AG08395 (cell line): ENCODE measurements at regions not wholly inside any gene's neighbourhood (a gene's known extent, or its start where the extent isn't known, plus 50 kb on each side); places are given as distances from the start of the nearest gene placed in this dataset.

Experiments used
- DNase-seq: peaks from one replicate; pipeline ENCODE4 v3.0.0; 2012; ENCODE audit warnings: mixed read lengths, low spot score

DNA sequence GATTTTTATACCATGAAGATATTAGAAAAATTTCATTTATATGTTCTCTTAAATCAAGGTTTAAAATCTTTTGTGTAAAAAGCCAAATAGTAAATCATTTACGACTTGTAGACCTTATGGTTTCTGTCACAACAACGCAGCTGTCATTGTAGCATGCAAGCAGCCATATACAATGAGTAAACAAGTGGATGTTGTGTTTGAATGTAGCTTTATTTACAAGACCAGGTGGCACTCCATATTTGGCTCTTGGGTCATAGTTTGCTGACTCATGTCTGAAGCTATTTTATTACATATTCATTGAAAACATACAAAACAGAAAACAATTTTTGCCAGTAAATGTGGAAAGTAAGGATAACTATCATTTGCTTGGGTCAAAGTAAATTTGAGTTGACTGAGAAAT is 930.8 kb downstream of the SLITRK5 start:
- no peak for DNase-seq

DNA sequence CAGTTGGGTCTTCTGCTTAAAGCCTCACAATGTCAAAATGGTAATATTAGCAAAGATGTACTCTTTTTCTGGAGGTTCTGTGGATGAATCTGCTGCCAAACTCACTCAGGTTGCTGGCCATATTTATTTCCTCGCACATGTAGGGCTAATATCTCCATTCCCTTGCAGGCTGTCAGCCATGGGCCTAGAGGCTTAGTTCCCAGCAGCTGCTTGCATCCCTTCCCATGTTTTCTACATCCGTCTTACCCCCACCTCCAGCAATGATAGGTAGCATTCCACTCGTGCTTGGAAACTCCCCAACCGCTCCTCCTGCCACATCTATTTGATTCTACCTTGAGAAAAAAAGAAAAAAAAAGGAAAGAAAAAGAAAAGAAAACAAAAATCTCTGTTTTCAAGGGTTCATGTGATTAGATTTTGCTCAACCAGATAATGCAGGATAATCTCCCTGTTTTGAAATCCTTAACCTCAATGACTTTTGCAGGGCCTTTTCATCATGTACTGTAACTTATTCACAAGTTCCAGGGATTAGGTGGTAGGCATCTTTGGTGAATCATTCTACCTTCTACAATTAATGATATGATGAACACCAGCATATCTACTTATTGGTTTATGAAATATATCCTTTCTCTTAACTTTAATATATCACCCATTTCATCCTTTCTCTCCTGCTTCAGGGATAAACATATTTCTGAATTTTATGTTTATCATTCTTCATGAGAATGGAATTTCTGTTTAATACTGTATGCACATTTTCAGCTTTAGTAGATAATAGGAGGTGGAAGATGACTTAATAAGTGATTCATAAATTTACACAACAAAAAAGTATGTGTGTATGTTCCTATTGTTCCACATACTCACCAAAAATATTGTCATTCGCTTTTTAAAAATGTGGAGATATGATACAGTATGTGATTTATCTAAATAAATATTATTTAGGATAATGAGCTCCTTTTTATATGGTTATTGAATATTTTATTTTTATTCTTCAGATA is 931.9 kb downstream of the SLITRK5 start:
- DNase-seq, result no peak

DNA sequence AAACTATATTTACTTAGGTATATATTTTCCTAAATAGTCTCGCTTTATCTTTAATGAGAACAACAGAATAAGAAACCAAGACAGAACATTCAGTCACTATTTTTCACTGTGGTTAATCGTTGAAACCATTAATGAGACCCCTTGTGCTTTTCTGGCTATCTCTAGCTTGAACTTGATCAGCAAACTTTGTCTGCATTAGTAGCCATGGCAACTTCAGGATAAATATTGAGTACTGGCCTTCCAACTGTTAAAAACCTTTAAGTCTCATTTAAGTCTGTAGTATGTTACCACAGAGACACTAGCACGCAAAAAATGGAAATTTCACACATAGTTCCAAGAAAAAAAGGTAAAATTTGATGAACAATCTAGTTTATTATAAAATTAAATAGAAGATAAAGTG is 946.0 kb downstream of the SLITRK5 start:
- no peak for DNase-seq

DNA sequence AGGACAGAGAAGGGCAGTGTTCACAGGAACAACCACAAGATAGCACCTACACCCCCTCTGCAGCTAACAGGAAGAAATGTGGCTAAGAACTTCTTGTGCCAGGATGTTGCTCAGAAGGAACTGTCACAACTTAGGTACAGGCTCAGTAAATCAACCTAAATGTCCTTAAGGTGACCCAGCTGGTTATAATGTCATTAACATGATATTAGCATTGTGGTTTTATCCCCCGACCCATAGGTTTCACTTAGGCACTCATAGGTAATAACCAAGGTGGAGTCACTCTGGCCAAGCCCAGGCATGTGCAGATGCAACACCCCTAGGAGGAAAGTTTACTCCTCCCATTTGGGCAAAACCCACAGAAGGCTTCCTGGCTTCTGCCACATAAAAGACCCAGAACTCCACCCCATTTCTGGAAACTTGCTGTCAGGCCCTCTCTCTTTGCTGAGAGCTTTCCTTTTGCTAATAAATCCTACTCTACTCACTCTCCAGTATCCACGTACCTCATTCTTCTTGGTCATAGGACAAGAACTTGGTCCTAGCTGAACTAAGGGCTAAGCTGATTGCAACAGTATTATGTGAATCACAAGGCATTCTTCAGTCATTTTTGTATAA is 951.3 kb downstream of the SLITRK5 start:
- DNase-seq, result no peak

DNA sequence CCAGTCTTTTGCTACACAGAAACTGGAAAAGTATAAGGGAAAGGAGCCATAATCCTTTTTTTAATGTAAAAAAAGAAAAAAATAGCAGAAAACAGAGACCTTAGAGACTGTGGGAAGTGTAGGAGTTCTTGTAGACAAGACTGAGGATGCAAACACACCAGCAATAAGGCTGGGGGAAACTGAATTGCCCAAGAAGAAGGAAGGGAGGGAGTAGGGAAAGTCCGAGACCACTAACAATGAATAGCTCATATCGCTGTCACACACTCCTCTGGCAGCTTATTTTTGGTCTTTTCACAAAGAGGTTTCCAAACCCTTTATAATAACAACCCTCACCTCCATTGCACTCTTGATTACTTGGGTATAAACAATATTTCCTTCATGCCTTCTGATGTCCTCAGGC is 952.0 kb downstream of the SLITRK5 start:
- DNase-seq, result no peak

DNA sequence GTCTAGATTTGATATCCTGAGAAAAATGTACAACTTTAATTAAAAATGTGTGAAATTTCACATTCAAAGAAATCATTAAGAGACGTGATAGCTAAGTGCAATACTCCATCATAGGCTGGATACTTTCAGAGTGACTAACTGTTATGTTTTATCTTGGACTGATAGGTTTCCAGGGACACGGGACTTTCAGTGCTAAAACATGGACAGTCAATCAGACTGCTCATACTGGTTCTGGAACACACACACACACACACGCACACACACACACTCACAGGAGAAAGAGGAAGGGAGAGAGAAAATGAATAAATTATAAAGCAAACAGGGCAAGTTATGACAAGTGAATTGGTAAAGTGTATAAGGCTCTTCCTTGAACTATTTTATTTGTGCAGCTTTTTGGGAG is 955.9 kb downstream of the SLITRK5 start:
- no peak for DNase-seq

DNA sequence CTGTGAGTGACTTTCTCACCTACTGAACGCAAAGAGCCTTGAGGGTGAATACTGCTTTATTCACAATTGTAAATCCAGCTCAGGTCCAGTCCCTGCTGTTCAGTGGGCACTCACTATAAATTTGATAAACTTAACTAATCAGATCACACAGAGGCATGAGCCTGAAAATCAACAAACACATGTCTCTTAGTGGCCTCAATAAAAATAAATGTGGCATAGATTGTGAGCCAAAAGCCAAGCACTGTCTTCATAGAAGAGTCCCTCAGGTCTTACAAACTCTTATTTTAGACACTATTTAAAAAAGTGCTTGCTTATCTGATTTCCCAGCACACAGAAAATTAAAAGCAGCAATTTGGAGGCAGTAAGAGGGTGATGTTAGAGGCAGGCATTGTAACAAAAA is 957.7 kb downstream of the SLITRK5 start:
- no peak for DNase-seq

DNA sequence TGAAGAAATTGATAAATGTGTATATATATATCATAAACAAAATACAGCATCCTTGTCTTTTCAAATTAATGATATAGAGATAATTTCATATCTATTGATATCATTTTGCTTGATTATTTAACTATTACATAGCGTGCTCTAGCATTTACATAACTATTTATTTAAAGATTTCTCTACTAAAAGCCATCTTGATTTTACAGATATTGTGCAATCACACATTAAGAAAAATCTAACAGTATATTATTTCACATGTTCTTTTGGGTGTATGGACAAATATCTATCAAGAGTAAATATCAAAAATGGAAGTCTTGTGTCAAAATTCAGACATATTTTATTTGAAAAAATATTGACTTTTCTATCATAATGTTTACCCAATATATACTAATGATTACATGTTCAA is 966.8 kb downstream of the SLITRK5 start:
- no peak for DNase-seq

DNA sequence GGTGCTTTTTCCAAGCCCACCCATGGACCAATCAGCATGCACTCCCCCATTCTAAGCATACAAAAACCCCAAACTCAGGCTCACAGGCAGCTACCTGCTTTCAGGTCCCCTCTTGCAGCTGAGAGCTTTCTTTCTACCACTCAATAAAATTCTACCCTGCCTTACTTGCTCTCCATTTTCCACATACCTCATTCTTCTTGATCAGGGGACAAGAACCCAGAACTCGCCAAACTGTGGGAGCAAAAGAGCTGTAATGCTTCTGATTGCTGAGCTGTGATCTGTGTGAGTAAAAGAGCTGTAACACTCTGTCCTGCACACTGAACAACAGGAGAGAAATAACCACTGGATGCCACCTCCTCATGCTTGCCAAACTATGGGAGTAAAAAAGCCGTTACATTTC is 972.1 kb downstream of the SLITRK5 start:
- no peak for DNase-seq

DNA sequence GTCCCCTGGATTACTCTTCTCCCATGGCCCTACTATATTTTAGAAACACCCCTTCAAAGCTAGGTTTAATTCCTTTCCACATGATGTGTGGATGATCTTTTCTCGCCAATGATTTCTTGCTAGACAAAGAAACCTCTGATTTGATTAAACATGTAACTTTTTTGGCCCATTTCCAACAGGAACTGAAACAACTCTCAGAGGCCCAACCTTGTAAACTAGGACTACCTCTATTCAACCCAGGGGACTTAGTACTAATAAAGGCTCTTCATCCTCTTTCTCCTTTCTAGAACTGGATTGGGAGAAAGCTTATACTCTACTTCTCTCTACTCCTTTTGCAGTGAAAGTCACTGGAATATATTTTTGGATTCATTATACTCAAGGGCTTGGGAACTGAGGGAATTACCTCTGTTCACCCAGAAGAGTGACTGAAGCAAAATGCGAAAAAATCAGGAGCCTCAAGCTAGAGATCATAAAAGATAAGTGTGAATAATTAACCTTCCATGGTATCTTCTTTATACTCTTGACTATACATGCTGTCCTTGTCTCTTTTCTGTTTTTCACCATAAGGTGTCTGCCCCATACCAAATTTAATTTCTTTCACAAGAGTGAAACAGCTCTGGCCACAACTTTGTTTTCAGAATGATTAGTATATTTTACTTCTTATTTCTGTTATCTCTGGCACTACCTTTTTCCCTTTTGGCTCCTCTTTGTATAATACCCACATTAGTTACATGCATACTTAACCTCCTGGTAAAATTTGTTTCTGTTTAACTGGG is 977.6 kb downstream of the SLITRK5 start:
- DNase-seq, result no peak

DNA sequence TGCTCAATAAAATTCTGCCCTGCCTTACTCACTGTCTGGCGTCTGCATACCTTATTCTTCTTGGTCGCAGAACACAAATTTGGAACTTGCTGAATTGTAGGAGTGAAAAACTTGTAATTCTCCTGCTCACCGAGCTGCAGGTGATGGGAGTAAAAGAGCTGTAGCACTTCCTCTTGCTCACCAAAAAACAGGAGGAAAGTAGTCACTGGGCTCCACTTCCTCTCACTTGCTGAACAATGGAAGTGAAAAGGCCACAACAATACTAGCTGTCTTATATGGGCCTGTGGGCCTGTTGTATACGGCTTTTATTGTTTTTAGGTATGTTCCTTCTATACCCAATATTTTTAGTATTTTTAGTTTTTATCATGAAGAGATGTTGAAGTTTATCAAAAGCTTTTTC is 978.7 kb downstream of the SLITRK5 start:
- DNase-seq, result no peak

DNA sequence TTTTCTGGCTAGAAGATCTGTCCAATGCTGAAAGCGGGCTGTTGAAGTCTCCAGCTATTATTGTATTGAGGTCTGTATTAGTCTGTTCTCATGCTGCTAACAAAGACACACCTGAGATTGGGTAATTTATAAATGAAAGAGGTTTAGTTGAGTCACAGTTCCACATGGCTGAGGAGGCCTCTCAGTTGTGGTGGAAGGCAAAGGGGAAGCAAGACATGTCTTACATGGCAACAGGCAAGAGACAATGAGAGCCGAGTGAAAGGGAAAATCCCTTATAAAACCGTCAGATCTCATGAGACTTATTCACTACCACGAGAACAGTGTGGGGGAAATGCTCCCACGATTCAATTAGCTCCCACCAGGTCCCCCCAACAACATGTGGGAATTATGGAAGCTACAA is 980.4 kb downstream of the SLITRK5 start:
- no peak for DNase-seq

DNA sequence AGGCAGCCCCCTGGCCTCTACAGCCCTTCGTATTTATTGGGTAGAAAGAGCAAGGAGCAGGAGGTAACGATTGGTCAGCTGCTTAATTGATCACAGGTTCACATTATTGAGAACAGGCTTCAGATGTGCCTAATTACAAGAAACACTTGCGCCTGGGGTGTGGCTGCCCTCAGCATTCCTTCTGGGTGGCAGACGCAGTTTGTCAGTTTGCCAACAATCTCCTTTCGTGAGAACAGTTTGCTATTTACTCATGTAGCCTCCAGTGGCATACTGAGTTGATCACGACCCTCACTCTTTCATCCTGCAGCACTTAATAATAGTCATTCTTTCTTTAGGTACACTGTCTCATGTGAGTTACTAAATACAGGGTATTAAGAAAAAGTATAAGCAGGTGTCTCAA is 985.6 kb downstream of the SLITRK5 start:
- DNase-seq, result no peak

DNA sequence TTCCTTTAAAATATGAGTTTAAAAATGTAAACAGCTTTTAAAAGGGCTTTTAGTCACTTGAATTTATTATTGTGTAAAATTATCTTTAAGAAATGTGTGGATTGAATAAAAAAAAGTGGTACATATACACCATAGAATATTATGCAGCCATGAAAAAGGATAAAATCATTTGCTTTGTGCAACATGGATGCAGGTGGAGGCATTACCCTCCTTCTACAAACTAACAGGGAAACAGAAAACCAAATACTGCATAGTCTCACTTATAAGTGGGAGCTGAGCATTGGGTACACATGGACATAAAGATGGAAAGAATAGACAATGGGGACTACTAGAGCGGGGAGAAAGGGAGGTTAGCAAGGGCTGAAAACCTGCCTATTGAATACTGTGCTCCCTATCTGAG is 999.3 kb downstream of the SLITRK5 start:
- DNase-seq, result no peak

DNA sequence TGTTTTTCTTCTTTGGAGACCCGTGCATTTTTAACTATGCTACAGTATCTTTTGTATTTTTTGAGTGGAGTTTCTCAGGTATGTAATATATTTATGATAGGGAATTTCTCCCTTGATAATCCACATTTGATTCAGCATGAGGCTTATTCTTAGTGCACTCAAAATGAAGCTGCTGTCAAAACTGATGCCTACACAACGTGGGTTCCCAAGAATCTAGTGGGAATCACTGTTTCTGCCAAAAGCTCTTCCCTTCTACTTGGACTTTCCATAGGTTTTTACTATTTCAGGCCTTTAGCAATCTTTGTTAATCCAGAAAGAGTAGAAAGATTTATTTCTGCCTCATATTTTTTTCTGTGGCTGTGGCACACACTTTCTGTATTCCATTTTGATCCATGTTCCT is 1003.7 kb downstream of the SLITRK5 start:
- DNase-seq, result no peak

DNA sequence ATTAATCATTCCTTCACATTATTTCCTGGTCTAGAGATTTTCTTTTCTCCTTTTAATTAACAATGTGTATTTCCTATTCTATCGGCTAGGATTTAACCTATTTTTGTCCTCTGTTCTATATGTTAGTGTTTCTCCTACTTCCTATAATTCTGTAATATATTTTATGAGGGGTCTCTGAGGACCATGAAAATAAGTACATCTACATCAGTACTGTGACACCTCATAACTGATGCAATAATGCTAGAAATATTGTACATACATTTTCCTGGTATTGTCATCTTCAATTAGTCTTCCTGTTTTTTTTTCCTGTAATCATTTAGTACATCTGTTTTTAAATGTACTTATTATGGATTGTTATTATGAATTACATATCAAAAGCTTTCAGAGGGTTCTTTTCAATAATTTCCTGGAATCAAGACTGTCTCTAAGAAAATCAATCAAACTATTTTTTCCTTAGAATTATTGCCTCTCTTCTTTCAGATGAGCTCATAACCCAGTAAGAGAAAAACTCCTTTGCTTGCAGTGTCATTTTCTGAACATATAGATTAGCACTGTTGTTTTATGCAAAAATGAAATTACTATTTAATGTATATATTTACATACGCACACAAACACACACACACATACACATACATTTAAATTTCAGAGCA is 1004.3 kb downstream of the SLITRK5 start:
- DNase-seq, result no peak

DNA sequence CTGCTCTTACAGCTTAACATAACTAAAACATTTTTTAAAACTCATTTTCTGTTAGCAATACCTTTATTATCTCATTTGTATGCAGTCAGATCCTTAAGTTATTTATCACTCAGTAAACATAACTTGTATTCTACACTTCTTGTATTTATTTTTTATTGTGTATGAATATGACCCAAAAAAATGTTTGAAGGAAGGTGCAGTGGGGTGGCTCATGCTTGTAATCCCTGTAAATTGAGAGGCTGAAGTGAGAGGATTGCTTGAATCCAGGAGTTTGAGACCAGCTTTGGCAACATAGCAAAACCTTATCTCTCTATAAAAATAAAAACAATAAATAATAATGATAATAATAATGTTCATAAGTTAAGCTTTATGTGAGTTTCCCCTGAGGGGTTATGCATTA is 1004.8 kb downstream of the SLITRK5 start:
- no peak for DNase-seq

DNA sequence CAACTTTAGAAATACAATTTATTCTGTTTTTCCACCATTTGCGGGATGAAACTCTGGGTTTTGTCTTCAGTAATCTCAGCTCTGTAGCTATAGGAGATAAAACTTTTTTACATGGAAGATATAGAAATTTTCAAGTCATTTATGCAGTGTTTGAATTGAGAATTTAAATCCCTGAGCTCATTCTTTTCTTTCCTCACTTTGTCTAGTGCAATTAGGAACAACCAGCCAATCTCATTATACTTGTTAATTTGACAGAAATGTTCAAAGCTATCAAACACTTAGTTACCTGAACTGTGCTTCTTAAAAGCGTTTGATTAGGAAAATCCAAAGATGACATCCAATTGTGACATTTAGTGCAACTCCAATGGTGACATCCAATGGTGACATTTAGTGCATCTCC is 1014.3 kb downstream of the SLITRK5 start:
- no peak for DNase-seq

DNA sequence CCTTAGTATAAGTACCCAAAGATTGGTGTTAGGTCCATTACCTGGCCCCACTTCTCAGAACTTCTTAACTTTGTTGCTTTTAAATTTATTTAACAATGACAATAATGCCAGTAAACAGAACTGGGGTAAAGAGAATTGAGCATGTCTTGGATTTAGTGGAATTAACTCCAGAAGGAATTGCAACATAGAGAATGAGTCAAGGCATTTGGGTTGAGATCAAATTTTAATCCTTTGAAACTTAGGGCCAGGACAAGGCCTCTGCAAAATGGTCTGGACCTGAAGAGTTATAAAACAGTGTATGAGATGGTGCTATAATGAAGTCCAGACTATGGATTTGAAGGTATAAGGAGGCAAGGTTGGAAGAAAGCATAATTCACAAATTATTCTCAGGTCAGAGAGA is 1030.4 kb downstream of the SLITRK5 start:
- no peak for DNase-seq

DNA sequence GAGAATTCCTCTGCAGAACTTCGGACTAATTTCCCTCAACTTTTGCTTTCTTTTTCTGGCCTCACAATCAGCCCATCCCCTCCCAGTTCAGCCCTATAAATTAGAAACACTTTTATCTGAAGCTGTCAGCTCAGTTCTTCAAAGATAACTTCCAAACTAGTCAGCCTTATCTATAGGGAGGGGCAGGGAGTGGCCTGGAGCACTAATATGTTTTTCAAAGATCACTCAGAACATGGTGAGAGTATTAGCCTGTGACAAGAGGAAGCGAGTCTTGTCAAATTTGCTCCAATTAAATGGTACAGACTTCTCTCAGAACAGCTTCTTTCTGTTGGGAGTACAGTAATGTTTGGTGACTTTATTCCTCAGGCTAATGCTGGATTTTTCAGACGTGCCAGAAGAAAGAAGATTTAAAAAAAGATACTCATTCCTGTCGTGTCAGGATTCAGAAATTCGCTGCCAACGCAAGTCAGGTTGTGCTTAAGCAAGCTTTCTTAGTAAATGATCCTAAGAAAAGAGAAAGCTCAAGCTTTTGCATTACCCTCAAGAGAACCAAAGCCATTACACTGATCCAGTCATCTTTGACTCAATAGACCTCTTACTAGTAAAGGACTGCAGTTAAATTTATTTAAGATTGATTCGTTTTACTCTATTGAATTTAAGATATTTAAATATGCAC is 1033.6 kb downstream of the SLITRK5 start:
- no peak for DNase-seq

DNA sequence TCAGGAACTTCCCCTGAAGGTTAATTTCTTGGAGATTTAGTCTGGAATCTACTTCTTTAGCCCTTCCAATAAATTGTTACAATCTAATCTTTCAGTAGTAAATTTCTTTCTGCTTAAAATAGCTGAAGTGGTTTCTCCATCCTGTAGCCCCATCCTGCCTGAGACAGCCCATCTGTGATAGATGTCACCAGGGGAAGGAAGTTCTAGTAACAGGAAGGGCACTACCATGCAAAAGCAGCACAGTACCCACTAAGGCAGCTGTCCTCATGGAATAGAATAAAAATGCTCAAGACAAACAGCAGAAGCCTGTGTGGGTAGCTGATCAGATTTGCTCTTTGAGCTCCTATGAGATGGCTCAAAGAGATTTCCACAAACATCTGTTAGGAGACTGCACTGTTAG is 1036.5 kb downstream of the SLITRK5 start:
- no peak for DNase-seq

DNA sequence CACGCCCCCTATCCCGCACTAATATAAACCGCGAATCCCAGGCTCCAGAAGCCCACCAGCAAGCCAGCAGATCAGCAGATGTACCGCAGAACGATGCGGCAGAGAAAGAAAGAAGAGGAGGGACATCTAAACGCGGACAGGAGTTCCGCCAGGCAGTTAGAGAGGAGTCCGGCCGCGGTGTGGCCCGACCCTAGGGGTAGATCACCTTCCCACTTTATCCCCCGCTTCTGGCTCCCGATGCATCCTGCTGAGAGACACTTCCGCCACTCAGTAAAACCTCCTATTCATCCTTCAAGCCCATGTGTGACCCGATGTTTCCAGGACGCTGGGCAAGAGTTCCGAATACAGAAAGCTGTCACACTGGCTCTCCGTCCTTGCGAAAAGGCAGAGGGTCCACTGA is 1046.8 kb downstream of the SLITRK5 start:
- no peak for DNase-seq
